ENCODE measurements at regions not wholly inside any gene's neighbourhood (a gene's known extent, or its start where the extent isn't known, plus 50 kb on each side); places are given as distances from the start of the nearest gene placed in this dataset.

GRCh38 chr6:74071214-74071613 is 375.2 kb downstream of the CD109 start:
- TF ChIP-seq, protein P1, sequence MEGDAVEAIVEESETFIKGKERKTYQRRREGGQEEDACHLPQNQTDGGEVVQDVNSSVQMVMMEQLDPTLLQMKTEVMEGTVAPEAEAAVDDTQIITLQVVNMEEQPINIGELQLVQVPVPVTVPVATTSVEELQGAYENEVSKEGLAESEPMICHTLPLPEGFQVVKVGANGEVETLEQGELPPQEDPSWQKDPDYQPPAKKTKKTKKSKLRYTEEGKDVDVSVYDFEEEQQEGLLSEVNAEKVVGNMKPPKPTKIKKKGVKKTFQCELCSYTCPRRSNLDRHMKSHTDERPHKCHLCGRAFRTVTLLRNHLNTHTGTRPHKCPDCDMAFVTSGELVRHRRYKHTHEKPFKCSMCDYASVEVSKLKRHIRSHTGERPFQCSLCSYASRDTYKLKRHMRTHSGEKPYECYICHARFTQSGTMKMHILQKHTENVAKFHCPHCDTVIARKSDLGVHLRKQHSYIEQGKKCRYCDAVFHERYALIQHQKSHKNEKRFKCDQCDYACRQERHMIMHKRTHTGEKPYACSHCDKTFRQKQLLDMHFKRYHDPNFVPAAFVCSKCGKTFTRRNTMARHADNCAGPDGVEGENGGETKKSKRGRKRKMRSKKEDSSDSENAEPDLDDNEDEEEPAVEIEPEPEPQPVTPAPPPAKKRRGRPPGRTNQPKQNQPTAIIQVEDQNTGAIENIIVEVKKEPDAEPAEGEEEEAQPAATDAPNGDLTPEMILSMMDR (IDR thresholded peaks at IDR 0.05; ENCODE audit: borderline replicate concordance, extremely low read depth, low read length, poor library complexity, severe bottlenecking) = no peak
- TF ChIP-seq EZH2 (IDR thresholded peaks at IDR 0.05; ENCODE audit: borderline replicate concordance, low read depth, low read length, severe bottlenecking) = no peak
